ENCODE measurements at regions not wholly inside any gene's neighbourhood (a gene's known extent, or its start where the extent isn't known, plus 50 kb on each side); places are given as distances from the start of the nearest gene placed in this dataset.

GRCh38 chr2:133774654-133775015 lies 206.4 kb upstream of the NCKAP5 start:
- no peak for DNase-seq

GRCh38 chr2:133776936-133777573 lies 208.8 kb upstream of the NCKAP5 start:
- DNase-seq = no peak

GRCh38 chr2:133777574-133777960 lies 209.3 kb upstream of the NCKAP5 start:
- no peak for DNase-seq

GRCh38 chr2:133780099-133780996 lies 212.1 kb upstream of the NCKAP5 start:
- peak; percentile 58 for DNase-seq

- DNase-seq = no peak
These were observed 212.8 kb upstream of the NCKAP5 start for GRCh38 chr2:133780997-133781513.

GRCh38 chr2:133787207-133787606 lies 218.9 kb upstream of the NCKAP5 start:
- DNase-seq = no peak

GRCh38 chr2:133787651-133788050 lies 219.4 kb upstream of the NCKAP5 start:
- DNase-seq = no peak

GRCh38 chr2:133788386-133788785 lies 220.1 kb upstream of the NCKAP5 start:
- DNase-seq = no peak

- no peak for DNase-seq
These were observed 221.5 kb upstream of the NCKAP5 start for GRCh38 chr2:133789743-133790142.

- no peak for DNase-seq
These were observed 222.4 kb upstream of the NCKAP5 start for GRCh38 chr2:133790711-133791110.

- no peak for DNase-seq
These were observed 222.9 kb upstream of the NCKAP5 start for GRCh38 chr2:133791191-133791590.

- no peak for DNase-seq
These were observed 224.0 kb upstream of the NCKAP5 start for GRCh38 chr2:133792223-133792622.

GRCh38 chr2:133794114-133794513 lies 225.9 kb upstream of the NCKAP5 start:
- no peak for DNase-seq

- no peak for DNase-seq
These were observed 233.7 kb upstream of the NCKAP5 start for GRCh38 chr2:133801946-133802345.

- DNase-seq = no peak
These were observed 234.3 kb upstream of the NCKAP5 start for GRCh38 chr2:133802409-133803039.

- DNase-seq = no peak
These were observed 238.3 kb upstream of the NCKAP5 start for GRCh38 chr2:133806564-133806963.

GRCh38 chr2:133809485-133809884 lies 241.2 kb upstream of the NCKAP5 start:
- no peak for DNase-seq

- no peak for DNase-seq
These were observed 242.3 kb upstream of the NCKAP5 start for GRCh38 chr2:133810559-133810958.

GRCh38 chr2:133811409-133812125 lies 243.3 kb upstream of the NCKAP5 start:
- no peak for DNase-seq

- DNase-seq = no peak
These were observed 244.8 kb upstream of the NCKAP5 start for GRCh38 chr2:133812826-133813617.

GRCh38 chr2:133814890-133815289 lies 246.6 kb upstream of the NCKAP5 start:
- no peak for DNase-seq

- DNase-seq = no peak
These were observed 247.8 kb upstream of the NCKAP5 start for GRCh38 chr2:133816037-133816436.

Data from activated CD4-positive, alpha-beta T cell treated with anti-CD3 and anti-CD28 coated beads, Interleukin-2, Interleukin-6, amounts not matched to agents 100 ng/mL and 50 ng/mL, durations not matched to agents 16 hours and 8 hours (primary cell).